MG63 (cell line): ENCODE measurements at regions not wholly inside any gene's neighbourhood (a gene's known extent, or its start where the extent isn't known, plus 50 kb on each side); places are given as distances from the start of the nearest gene placed in this dataset.
"Not testable (repeated sequence)": the region's sequence is repeated elsewhere in the genome, so short reads cannot be mapped to it uniquely, and the experiment has no call there.

Experiments
- DNase-seq: peaks from one replicate; pipeline ENCODE4 v3.0.0-alpha.2; 2020
- H3K27me3 ChIP-seq: fragments of 250-450 bp; sonication (Bioruptor Pico); 2 replicates; pipeline ENCODE4 v1.5.1; 2020; ENCODE audit warnings: mild to moderate bottlenecking, moderate library complexity
- H3K36me3 ChIP-seq: fragments of 250-450 bp; sonication (Bioruptor Pico); 2 replicates; pipeline ENCODE4 v1.5.1; 2020; ENCODE audit warnings: mild to moderate bottlenecking, moderate library complexity
- H3K4me3 ChIP-seq: fragments of 250-450 bp; sonication (Bioruptor Pico); 2 replicates; pipeline ENCODE4 v1.5.1; 2020; ENCODE audit warnings: mild to moderate bottlenecking, moderate library complexity
- H3K9me3 ChIP-seq: fragments of 250-450 bp; sonication (Bioruptor Pico); 2 replicates; pipeline ENCODE4 v1.5.1; 2020; ENCODE audit warnings: mild to moderate bottlenecking, moderate library complexity

DNA sequence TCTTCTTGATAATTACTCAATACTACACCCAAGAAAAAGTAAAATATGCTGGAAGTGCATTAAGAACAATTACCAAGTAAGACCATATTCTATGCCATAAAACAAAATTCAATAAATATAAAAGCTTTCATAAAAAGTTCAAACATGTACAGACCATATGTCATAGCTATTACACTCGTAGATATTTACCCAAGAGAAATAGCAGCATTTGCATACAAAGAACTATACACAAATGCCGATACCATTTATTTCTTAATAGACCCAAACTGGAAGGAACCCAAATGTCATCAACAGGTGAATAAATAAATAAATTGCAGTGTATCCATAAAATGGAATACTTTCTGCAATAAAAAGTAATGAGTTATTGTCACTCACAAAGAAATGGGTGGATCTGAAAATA is 78.3 kb upstream of the SLC16A7 start:
- Histone ChIP-seq H3K27me3 (0 out of 2 replicates have a peak, but pooled peaks cover 3% of the 10 kb centered on the region), H3K36me3 (no peaks in the 10 kb centered on the region), H3K4me3 (no peak overlapping the region), H3K9me3 (no peaks in the 10 kb centered on the region)
- DNase-seq, result no peak

DNA sequence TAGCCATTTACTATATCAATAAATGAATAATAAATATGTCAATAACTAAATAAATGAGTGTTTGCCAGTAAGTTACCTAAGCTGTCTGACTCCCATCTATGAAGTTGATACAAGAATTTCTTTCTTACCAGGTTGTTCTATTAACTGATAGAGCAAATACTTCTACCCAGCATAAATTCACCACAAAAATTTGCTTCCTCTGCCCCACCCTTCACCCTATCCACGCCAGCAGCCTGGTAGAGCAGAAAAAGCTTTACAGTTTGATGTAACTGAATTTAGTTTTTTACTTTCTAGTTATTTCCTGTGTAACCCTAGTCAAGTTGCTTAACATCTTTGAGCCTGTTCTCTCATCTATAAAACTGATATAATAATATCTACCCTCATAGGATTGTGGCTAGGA is 94.9 kb upstream of the SLC16A7 start:
- H3K9me3 ChIP-seq, result no peaks in the 10 kb centered on the region
- no peaks in the 10 kb centered on the region for H3K27me3 ChIP-seq
- DNase-seq, result no peak
- H3K36me3 ChIP-seq, result no peaks in the 10 kb centered on the region
- no peak overlapping the region for H3K4me3 ChIP-seq

DNA sequence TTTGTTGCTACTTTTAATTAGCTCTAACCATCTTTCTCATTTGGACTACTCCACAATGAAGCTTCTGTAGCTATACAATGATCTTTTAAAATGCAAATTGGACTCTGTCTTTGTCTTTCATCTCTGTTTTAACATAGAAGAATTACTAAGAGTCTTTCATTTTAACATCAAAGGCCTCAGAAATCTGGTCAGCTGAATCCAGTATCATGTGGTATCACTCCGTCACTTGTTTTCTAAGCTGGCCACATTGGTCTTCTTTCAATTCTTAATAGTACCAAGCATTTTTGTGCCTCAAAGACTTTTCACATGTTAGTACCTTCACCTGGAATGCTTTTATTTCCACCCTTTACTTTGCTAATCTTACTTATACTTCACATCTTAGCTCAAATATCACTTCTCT is 95.5 kb upstream of the SLC16A7 start:
- Histone ChIP-seq H3K4me3 (no peak overlapping the region), H3K36me3 (no peaks in the 10 kb centered on the region), H3K27me3 (no peaks in the 10 kb centered on the region), H3K9me3 (no peaks in the 10 kb centered on the region)
- DNase-seq, result no peak

DNA sequence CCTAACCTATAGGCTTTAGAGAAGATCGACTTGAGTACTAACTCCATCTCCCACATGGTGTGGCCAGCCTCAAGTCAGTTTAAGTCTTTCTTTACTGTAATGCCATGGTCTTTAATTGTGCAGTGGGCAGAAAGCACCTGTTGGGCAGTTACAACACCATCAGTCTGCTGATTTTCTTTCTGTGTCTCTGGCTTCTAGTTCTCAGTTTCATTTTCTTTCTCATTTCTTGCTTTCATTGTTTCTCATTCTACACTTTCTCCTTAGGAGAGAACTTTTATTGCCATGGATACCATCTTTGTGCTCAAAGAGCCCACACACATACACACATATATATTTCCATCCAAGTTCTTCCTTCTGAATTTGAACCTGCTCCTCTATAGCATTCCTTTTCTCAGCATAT is 96.1 kb upstream of the SLC16A7 start:
- H3K4me3 ChIP-seq, result no peak overlapping the region
- H3K27me3 ChIP-seq, result no peaks in the 10 kb centered on the region
- no peaks in the 10 kb centered on the region for H3K36me3 ChIP-seq
- no peak for DNase-seq
- H3K9me3 ChIP-seq, result no peaks in the 10 kb centered on the region

DNA sequence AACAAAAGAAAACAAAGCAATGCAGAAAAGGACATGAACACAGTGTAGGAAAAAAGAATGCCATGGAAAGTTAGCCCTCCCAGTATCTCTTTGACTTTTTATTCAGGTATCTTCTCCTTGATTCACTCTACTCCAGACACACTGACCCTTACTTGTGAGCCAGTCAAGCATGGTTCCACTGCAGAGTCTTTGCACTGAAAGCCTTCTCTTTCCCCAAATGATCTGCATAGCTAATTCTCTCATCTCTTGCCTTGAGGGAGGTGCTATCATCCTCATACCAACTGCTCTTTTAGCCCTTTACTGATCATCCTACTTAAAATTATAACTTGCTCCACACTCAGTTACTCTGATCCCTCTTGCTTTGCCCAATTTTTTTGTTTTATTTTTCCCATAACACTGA is 101.2 kb upstream of the SLC16A7 start:
- Histone ChIP-seq H3K27me3 (no peaks in the 10 kb centered on the region), H3K4me3 (no peak overlapping the region), H3K9me3 (no peaks in the 10 kb centered on the region), H3K36me3 (no peaks in the 10 kb centered on the region)
- DNase-seq, result no peak

DNA sequence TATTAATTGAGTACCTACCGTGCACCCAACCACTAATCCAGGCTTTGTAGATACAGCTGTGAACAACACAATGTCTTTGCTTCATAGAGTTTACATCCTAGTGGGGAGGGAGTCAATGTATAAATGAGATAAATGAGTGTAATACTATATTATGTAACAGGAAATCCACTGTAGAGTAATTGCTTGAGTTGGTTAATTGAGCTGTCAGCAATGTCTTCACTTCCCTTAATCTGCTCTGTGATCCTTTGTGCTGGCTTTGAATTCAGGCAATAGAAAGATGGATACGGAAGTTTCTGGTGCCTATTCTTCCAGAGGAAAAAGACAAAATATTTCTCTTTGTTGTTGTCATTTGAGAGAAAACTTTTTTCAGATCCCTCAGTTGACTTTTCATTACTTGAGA is 104.0 kb upstream of the SLC16A7 start:
- no peaks in the 10 kb centered on the region for H3K27me3 ChIP-seq
- H3K9me3 ChIP-seq, result no peaks in the 10 kb centered on the region
- no peak overlapping the region for H3K4me3 ChIP-seq
- no peaks in the 10 kb centered on the region for H3K36me3 ChIP-seq
- DNase-seq, result no peak

DNA sequence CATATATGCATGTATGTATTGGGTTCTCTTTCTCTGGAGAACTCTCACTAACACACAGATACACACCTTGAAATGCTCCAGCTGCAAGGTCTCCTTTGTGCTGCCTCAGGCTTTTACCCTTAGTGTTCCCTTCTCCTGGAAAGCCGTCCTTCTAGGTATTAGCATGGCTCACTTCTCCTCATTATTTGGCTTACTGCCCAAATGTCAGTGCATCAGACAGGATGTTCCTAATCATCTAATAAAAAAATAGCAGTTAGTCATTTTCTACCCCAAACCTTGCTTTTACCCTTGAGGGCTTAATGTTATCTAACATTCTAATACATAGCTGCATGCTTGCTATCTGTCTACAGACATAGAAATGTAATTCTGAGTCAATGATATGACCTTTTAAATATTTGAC is 109.0 kb upstream of the SLC16A7 start:
- H3K9me3 ChIP-seq, result no peaks in the 10 kb centered on the region
- H3K36me3 ChIP-seq, result no peaks in the 10 kb centered on the region
- H3K27me3 ChIP-seq, result no peaks in the 10 kb centered on the region
- no peak for DNase-seq
- no peak overlapping the region for H3K4me3 ChIP-seq

DNA sequence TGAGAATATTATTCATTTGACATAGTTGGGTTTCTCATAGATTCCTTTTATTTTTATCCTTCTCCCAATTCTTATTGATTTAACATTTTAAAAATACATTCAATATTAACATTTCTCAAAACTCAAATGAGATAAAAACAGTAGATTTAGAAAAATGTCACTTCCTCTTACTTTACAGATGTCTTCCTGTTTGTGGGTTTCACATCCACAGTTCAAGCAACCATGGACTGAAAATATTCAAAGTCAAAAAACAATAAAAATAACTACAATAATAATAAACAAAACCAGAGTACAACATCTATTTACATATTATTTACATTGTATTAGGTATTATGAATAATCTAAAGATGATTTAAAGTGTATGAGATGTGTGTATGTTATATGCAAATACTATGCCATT is 111.3 kb upstream of the SLC16A7 start:
- DNase-seq, result no peak
- H3K4me3 ChIP-seq, result no peak overlapping the region
- no peaks in the 10 kb centered on the region for H3K27me3 ChIP-seq
- H3K36me3 ChIP-seq, result no peaks in the 10 kb centered on the region
- no peaks in the 10 kb centered on the region for H3K9me3 ChIP-seq

DNA sequence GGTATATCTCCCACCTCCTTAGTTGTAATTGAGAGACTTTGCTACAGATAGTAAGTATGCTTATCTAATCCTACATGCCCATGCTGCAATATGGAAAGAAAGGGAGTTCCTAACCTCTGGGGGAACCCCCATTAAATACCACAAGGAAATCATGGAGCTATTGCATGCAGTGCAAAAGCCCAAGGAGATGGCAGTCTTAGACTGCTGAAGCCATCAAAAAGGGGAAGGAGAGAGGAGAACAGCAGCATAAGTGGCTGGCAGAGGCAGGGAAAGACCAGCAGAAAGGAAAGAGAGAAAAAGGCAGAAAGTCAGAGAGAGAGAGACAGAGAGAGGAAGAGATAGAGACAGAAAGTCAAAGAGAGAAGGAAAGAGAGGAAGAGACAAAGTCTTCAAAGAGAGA is 121.6 kb upstream of the SLC16A7 start:
- H3K36me3 ChIP-seq, DNase-seq, H3K9me3 ChIP-seq, H3K27me3 ChIP-seq, H3K4me3 ChIP-seq: not testable (repeated sequence)

DNA sequence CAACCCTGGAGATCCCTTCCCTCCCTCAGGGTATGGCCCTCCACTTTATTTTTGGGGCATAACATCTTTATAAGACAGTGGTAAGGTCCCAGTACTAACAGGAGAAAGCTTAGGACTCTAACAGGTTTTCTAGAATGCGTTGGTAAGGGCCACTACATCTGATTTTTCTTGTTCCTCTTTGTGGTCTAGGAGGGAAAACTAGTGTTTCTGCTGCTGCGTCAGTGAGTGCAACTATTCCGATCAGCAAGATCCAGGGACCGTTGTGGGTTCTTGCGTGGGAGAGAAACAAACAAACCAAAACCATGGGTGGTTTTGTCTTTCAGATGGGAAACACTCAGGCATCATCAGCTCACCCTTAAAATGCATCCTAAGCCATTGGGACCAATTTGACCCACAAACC is 123.6 kb upstream of the SLC16A7 start:
- H3K9me3 ChIP-seq, result no peaks in the 10 kb centered on the region
- DNase-seq, result no peak
- no peak overlapping the region for H3K4me3 ChIP-seq
- H3K36me3 ChIP-seq, result no peaks in the 10 kb centered on the region
- no peaks in the 10 kb centered on the region for H3K27me3 ChIP-seq

DNA sequence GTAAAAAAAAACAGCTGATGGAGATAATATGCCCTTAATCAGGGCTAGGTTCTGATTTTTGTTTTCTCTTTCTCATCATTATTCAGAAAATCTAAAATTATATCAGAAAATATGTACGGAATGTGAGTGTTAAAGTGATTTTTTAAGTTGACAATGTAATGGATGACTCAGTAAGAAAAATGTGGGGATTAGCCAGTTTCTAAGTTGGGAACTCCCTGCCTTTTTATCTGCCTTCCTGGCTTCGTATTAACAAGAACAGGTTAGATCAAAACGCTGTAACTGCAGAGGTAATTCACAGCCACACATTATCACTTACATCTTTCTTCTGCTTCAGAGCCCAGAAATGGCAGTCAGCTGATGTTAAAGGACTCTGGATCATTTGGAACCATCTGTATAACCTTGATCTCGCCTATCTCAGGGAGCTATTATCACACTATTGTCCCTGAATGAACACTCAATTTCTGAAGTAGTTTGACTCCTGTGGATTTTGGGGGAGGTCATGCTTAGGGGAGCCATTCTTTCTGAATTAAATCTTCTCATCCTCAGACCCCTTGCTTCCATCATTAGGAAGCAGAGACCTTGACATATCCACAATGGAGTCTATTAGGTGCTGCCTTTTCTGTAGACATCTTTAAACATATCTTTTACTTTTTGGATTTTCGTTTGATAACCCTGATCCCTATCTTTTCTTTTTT is 135.7 kb upstream of the SLC16A7 start:
- no peak for DNase-seq
- Histone ChIP-seq H3K36me3 (no peaks in the 10 kb centered on the region), H3K9me3 (no peaks in the 10 kb centered on the region), H3K4me3 (no peak overlapping the region), H3K27me3 (no peaks in the 10 kb centered on the region)

DNA sequence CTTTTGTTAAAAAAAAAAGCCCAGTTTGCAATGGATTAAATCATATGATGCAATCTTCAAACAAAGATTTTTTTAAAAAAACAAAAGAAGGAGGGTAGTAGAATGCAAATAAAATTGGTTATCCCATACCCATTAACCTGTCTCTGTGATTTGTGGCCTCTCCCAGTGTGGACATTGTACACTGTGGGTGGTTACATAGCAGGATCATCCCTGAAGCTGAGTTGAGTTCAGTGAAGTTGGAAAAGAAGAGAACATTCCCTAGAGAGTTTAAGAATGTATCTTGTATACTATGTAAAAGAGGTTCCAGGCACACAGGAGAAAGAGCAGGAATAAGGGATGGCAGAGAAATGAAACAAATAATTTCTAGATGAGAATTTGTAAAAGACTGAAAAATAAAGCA is 142.4 kb upstream of the SLC16A7 start:
- no peak overlapping the region for H3K4me3 ChIP-seq
- no peak for DNase-seq
- peaks cover 3% of the 10 kb centered on the region; the same call in 1 of the 2 replicates for H3K9me3 ChIP-seq
- H3K36me3 ChIP-seq, result no peaks in the 10 kb centered on the region
- H3K27me3 ChIP-seq, result no peaks in the 10 kb centered on the region

DNA sequence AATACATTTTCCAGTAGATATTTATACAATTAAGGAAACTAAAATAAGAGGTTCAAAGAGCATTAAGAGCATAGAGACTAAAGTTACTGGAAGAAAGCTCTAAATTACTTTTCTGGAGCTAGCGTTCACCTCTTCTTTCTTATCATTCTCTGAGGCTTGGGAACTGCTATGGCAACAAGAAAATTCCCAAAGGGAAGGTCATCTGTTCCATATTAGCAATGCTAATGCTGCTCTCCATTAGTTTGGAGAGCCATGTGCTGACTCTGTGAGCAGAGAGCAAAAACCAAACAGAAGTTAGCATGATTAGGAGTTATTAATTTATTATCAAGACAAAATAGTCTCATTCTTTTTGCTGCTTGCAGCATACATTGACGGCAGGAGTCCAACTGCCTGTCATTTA is 143.1 kb upstream of the SLC16A7 start:
- Histone ChIP-seq H3K4me3 (no peak overlapping the region), H3K9me3 (peaks cover 3% of the 10 kb centered on the region; the same call in 1 of the 2 replicates), H3K27me3 (no peaks in the 10 kb centered on the region), H3K36me3 (no peaks in the 10 kb centered on the region)
- DNase-seq, result no peak

DNA sequence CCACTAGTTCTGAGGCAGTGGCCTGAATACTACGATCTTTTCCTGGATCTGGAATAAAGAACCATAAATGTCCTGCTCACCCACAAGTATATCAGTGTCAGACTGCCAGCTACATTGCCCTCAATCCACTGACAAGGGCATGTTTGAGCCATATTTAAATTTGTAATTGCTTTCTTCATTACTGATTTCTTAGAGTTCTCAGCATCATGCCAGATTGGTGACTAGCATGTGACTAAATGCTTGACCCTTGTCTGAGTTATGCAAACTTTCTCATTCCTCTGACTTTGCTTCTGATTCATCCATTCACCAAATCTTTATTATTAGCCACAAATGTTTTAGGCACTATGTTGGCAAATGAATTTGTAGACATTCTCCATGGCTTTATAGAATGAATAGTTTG is 143.6 kb upstream of the SLC16A7 start:
- Histone ChIP-seq H3K27me3 (no peaks in the 10 kb centered on the region), H3K4me3 (no peak overlapping the region), H3K36me3 (no peaks in the 10 kb centered on the region), H3K9me3 (peaks cover 3% of the 10 kb centered on the region; the same call in 1 of the 2 replicates)
- DNase-seq, result peak; percentile 32

DNA sequence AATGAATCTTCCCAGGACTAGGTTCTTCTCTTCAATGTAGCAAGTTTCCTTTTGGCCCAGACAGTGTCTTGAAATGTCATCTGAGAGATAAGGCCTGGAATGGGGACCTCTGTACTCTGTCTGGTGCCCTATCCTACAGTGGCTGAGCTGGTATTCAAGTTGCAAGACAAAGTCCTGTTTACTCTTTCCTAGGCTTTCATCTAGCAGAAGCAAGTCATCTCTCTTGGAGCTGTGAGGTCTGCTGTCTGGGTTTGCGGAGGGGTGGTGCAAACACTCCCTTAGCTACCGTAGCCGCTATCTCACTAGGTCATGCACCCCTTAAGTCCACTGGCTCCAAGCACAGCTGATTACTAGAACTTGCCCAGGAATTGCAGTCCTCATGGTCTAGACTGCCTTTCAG is 149.7 kb upstream of the SLC16A7 start:
- DNase-seq, result no peak
- H3K27me3 ChIP-seq, result no peaks in the 10 kb centered on the region
- no peaks in the 10 kb centered on the region for H3K36me3 ChIP-seq
- no peak overlapping the region for H3K4me3 ChIP-seq
- H3K9me3 ChIP-seq, result peaks cover 3% of the 10 kb centered on the region; the same call in 1 of the 2 replicates

DNA sequence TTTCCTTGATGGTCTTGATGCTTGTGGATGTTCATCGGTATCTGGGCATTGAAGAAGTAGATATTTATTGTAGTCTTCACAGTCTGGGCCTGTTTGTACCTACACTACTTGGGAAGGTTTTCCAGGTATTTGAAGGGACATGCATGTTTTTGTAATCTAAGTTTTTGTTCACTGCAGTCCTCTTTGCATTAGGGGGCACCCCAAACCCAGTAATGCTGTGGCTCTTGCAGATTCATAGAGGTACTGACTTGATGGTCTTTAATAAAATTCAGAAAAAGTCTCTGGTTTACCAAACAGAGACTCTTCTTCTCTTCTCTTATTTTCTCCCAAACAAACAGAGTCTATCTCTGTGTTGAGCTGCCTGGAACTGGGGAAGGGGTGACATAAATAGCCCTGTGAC is 150.9 kb upstream of the SLC16A7 start:
- Histone ChIP-seq H3K9me3 (peaks cover 5% of the 10 kb centered on the region; the same call in 1 of the 2 replicates), H3K4me3 (no peak overlapping the region), H3K36me3 (no peaks in the 10 kb centered on the region), H3K27me3 (no peaks in the 10 kb centered on the region)
- no peak for DNase-seq

DNA sequence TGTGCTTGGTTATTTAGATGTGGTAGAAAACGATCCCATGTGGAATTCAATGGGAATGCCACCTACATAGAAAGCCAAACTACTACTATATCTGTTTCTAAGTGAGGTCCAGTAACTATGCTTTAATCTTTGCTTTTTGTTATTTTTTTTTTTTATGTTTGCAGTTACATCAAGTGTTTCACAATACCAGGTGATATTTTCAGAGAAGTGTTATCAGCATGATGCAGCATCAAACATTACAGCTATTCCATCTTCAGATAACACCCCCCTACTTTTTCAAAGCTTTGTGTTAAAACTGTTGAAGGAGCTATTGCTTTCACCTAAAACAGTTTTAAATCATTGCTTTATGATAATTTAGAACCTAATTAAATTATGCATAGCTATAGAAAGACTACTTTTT is 163.8 kb upstream of the SLC16A7 start:
- no peaks in the 10 kb centered on the region for H3K9me3 ChIP-seq
- no peak overlapping the region for H3K4me3 ChIP-seq
- no peak for DNase-seq
- no peaks in the 10 kb centered on the region for H3K27me3 ChIP-seq
- H3K36me3 ChIP-seq, result no peaks in the 10 kb centered on the region

DNA sequence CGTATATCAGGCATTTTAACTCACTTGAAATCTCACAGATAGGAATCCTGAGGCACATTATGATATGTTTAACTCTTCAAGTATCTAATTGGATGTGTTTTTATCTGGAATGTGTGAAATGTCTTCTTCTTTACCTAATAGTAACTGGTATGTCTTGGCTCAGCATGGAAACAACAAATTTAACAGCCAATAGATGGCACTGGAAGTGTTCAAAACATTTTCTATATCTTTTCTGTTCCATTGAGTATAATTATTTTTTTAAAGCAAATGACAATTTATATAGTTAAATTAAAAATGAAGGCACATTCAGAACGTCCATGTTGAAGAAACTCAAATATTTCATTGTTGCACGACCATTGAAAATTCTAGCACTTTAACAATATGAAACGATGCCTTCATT is 164.6 kb upstream of the SLC16A7 start:
- Histone ChIP-seq H3K27me3 (no peaks in the 10 kb centered on the region), H3K4me3 (no peak overlapping the region), H3K36me3 (no peaks in the 10 kb centered on the region), H3K9me3 (no peaks in the 10 kb centered on the region)
- DNase-seq, result no peak

DNA sequence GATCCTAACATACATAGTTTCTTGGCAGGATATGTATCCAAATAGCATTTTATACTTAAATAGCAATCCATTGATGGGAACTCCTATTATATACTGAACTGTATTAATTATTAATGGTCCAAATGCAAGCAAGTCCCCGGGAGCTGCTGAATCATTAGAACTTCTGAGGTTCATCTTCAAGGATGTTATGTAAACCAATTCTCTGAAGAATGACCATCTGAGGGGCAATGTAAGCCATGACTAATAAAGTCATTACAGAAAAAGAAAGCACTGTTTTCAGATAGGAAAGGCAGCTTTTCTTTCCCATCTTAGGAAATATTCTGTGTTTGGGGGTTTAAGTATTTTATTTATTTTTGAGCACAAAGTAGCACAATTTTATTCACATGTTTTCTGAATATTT is 166.1 kb upstream of the SLC16A7 start:
- Histone ChIP-seq H3K4me3 (no peak overlapping the region), H3K9me3 (no peaks in the 10 kb centered on the region), H3K27me3 (no peaks in the 10 kb centered on the region), H3K36me3 (no peaks in the 10 kb centered on the region)
- no peak for DNase-seq
